Activated CD4-positive, alpha-beta T cell treated with anti-CD3 and anti-CD28 coated beads for 4 hours (primary cell): ENCODE measurements at regions not wholly inside any gene's neighbourhood (a gene's known extent, or its start where the extent isn't known, plus 50 kb on each side); places are given as distances from the start of the nearest gene placed in this dataset.
"Not testable (repeated sequence)": the region's sequence is repeated elsewhere in the genome, so short reads cannot be mapped to it uniquely, and the experiment has no call there.

Source experiments
- DNase-seq, 2 donors: peaks; one replicate each; pipeline ENCODE4 v3.0.0-alpha.2; 2020

DNA sequence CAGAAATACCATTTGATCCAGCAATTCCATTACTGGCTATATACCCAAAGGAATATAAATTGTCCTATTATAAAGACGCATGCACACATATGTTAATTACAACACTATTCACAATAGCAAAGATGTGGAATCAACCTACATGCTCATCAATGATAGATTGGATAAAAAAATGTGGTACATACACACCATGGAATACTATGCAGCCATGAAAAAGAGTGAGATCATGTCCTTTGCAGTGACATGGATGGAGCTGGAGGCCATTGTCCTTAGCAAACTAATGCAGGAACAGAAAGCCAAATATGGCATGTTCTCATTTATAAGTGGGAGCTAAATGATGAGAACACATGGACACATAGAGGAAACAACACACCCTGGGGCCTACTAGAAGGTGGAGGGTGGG is 78.3 kb upstream of the EED start:
- DNase-seq = not testable (repeated sequence)

DNA sequence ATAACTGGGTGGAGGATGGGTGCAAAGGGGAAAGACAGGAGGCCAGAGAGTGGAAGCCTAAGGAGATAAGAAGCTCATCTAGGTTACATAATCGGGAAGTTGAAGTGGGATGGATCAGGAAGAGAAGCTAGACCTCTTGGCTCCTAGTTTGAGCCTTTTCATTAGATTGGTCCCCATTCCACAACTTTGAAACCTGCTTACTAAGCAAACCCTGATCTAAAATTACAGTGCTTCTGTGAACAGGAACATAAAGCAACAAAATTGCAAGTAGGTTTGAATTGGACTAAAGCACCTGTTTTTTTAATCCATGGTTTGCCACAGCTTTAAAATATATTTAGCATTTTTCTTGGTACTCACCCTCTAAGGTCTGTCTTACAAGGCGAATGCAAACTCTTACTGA is 80.4 kb upstream of the EED start:
- DNase-seq = no peak

DNA sequence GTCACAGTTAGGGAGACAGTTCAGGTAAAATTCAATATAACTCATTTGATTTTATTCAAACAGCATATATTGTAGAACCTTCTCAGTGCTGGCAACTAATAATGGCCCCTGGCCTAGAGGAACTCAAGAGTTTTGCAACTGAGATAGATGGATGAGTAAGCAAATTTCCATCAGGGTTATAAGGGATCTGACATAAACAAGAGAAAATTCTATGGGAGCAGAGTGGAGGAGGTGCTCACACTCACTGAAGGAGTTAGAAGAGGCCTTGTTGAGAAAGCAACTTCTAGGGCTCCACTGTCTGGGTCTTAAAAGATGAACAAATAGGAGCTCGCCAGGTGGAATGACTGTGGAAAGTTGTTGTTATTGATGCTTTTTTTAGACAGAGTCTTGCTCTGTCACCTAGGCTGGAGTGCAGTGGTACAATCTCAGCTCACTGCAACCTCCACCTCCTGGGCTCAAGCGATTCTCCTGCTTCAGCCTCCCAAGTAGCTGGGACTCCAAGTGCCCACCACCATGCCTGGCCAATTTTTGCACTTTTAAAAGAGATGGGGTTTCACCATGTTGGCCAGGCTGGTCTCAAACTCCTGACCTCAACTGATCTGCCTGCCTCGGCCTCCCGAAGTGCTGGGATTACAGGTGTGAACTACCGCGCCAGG is 81.2 kb upstream of the EED start:
- DNase-seq = not testable (repeated sequence)

DNA sequence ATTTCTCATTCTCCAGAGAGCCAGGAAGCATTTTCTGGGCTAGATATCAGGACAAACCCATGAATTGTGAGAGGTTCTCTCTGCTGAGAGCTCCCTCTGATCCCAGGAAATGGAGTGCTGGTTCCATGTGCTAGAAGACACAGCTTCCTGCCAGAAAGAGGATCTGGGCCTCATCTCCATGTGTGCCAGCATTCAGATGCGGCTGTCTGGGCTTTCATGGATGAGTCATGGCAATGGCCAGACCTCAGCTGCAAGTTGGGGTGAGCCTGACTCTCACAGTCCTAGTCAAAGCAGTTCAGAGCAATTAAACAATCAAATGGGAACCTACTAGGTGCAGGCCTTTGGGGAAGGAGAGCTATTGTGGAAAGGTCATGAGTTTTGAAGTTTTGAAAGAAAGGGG is 82.3 kb upstream of the EED start:
- DNase-seq = no peak

DNA sequence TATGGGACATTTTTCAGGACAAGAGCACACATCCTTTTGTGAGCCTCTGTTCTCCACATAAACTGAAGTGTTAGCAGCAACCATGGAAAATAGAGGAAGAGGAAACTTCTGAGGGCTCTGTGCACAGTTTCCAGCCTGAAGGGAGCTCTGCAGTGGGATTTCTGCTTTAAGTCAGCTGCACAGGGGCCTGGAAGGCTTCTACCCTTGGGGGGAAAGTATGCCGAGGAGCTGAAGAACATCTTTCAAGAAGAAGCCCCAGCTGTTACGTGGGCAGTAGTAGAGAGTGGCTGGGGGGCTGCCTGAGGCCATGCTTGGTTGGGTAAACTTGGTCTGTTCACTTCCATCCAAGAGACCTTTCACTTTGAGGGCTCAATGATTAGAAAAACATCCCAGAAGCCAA is 82.7 kb upstream of the EED start:
- no peak for DNase-seq

DNA sequence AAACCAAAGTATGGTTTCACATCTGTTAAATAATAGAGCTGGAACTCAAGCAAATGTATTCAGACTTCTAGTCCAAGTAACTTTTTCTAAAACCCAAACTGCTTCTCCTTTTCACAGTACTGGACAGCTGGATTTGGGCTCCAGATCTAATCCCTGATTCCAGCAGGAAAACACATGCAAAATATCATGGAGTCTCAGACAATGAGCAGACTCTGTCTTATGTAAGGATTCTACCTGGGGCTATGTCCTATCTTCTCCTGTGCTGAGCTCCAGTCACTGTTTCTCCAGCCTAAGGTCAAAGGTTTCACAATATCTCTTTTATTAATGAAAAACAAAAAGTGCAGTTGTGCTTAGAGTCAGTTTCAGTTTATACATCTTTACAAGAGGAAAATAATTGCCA is 83.2 kb upstream of the EED start:
- DNase-seq = no peak

DNA sequence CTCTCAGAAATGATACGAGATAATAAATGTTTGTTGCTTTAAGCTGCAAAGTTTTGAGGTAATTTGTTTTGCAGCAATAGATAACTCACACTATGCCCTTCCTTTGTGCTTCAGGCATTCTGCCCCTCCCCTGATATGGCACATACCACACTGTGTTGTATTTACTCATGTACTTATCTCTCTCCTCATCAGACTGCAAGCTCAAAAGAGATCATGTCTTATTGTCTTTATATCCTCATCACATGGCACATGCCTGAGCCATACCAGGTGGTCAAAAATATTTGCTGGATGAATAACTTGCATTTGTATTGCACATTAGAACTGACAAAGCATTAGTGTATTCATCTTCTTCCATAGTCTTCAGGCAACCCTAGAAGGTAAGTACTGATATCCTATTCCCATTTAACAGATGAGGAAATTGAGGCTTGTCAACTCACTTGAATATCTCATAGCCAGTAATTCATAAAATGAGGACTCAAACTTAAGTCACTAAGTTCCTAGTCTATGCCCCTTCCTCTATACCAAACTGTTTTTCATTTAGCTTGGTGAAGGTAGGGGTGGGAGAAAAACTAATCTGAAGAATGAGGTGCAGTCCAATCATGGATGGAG is 83.9 kb upstream of the EED start:
- DNase-seq = no peak

DNA sequence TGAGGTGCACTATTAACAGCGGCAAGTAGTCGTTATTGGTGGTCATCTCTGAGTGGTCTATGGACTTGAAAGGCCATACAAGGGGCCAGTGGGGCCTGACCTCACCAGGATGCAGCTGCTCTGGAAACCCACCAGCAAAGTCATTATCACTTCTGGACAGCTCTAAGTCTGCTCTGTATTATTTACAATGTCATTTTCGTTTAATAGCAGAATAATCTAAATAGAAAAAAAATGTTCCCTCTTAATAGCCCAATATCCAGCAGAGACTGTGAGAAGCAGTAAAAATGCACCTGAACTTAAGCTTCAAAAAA is 85.0 kb upstream of the EED start:
- DNase-seq = no peak

DNA sequence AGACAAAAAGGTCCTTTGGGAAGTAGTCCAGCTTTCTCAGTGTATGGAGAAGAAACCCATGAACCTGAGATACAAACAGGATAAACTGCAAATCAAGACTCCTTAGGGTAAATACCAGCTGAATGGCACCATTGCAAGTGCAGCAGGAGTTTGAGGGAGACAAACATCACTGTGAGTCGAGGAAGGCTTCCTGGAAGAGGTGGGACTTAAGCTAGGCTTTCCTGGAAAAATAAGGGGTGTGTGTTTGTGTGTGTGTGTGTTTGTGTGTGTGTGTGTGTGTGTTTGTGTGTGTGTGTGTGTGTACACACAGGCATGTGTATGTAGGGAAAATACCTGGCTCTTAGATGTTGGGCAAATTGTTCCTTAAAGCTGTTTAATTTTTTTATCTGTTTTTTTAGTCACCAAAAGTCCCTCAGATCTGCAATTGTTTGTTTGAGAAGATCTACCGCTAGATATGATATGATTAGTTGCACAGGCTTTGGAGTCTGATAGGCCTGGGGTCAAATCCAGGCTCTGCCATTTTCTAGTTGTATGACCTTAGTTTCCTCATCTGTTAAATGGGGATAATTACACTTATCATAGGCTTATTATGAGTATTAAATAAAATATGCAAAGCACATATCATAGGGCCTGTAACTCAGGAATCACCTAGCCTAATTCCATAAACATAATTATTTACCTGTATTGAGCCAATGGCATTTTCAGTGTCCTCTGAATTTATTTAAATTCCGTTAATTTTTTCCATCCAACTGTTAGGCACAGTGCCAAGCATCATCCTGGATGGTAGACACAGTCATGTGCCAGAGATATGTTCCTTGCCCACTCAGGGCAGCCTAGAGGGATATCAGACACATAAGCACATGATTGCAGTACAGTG is 85.6 kb upstream of the EED start:
- DNase-seq = no peak

DNA sequence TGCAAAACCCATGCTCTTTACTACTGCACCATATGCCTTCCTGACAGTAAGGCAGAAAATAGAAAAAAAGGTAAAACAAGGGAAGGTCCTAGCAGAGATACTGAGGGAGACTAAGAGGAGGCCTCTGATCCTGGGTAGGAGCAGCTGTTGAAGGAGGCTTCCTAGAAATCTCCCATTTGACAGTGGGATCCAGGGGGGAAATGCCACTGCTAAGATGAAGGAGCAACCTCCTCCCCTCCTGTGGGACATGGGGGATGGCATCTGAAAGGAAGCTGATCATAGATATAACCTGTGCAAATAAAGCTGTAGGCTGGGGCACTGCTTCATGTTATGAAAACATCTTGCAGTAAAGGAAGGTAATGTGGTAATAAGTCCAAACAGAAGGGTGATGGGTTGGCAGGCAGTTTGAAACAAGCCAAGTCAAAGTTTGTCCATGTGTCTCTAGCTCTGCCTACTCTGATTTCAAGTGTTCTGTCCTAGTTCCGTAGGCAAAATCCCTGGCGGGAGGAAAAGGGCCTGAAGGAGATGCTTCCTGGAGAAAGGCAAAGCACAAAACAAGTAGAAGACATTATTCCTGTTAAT is 86.7 kb upstream of the EED start:
- no peak for DNase-seq

DNA sequence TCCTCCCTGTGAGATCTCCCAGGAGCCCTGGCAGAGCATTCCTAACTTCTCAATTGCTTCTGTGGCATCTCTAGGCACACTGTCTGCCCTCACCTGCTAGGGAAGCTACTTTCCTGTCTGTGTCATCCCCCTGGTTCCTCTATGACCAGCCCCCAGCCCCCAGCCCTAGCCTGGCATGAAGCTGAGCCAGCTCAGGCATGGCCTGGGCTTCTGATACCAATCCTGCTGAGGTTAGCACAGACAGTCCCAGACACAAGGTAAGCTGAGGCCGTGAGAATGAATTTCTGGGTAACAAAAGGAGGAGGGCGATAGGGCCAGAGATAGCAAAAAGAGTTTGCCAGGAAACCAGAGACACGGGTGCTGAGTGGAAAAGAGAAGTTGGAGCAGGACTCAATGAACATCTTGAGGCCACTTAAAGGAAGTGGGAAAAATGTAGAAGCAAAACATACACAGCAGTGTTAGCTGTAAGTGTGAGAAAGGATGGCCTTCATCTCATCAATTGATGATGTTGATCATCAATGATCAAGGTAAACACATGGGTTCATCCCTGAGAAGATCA is 87.6 kb upstream of the PICALM start:
- no peak for DNase-seq

DNA sequence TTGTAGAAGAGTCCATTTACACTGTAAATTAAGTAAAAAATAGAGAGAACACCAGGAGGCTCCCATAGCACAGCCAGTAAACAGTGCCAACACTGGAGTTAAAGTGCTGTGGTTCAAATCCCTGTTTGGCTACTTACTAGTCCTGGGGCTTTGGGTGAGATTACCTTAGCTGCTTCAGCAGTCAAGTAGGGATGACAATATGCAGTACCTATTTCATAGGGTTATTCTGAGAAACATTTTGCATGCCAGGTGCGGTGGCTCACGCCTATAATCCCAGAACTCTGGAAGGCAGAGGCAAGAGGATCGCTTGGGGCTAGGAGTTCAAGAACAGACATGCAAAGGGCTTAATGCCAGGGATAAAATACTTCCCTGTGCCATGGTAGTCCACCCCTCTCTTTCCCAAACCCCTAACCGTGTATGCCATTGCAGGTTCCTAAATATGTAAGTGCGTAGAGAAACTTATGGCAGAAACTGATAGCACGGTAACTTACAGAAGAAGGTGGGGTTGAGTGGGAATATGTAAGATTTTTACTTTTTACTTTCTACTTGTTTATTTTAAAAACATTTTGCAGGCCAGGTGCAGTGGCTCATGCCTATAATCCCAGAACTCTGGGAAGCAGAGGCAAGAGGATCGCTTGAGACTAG is 86.4 kb upstream of the PICALM start:
- no peak for DNase-seq

DNA sequence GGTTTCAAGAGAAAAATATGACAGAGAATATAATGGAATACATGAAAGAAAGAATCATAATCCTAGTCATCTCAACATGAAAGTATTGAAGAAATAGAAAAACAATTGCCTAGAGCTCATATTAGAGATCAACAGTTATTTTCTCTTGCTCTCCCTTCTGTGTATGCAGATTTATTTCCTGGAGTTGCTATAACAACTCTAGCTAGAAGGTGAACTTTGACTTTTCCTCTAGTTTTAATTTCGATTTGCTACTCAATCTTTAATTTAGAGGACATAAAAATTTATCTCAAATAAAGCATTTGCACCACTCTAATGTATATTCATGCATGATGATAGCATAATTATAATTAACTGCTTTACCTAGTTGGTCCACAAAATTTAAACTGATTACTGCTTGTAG is 84.6 kb upstream of the PICALM start:
- no peak for DNase-seq

DNA sequence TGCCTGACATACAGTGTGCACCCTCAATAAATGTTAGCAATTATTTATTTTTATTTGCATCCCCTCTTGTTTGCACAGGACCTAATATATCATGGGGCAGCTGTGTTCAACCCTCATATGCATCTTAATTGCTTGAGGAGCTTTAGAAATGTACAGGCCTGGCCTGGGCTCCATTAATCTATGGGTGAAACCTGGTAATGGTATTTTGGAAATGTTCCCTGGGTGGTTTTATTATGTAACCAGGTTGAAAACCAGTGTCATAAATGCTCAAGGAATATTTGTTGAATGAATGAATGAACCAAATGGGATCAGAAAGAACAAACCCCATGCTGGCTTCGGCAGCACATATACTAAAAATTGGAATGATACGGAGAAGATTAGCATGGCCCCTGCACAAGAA is 84.0 kb upstream of the PICALM start:
- no peak for DNase-seq

DNA sequence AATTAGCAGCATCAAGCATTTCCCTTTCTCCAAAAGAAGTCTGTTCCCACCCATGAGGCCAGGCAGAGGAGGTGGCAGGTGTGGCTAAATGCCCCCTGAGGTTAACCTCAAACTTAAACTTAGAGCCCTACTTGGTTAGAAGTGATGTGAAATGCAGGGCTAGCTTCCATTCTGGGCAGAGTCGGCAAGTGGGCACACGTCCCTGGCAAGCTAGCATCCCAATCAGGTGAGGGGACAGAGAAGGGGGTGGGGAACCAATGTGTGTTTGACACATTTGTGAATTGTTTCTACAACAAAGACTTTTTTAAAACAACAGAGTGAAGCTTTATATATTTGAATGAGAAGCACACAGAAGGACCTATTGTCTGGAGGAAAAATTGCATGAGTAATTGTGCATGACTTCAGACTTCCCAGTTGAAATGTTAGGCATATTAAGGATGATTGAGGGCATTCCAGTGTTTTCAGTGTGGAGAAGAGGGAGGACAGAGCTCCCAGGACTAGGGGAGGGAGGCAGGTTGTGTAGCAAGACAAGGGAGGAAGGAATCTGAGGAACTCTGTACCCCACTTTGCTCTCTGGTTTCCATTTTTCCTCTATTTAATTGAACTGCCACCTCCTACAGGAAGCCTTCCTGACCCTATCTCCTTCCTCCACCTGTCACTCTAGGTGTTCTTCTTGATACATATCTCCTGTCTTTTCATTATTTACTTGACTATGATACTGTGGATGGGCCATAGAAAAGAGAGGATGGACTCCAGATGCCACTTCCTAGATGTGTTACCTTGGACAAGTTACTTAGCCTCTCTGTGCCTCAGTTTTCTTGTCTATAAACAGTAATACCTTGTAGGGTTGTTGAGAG is 83.3 kb upstream of the PICALM start:
- no peak for DNase-seq

DNA sequence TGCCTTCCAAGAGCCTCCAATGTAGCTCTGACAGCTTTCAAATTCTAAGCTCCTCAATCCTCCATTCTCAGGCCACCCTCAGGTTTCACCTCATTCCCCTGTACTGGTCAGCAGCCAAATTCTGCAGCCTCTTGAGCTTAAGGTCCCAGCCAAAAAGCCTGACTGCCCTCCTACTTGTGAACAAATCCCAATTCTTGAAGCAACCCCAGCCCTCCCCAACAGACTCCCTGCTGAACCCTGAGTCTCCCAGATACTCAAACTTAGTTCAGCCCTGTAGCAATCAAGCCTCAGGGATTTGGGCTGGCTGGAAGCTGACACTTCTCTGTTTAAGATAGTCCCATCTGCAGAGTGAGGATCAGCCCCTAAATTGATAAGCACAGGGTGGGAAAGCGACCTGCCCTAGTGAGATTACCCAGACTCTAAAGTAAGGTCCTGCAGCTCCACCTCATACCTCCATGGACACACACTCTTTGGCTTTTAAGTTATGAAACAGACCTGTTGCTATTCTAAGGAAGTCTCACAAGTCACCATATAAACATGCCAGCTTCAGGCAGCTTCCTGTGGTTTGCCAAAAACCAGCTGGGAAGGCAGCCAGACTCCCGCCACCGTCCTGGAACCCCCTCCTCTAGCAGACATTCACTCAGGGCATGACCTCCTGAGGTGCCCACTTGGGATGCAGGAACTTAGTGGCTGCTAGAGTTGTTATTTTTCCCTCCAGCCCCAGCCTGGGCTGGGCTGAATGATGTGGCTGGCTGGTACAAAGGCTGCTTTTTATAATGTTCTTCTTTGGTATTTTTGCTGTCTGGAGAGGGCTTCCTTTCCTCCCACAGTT is 82.5 kb upstream of the PICALM start:
- no peak for DNase-seq

DNA sequence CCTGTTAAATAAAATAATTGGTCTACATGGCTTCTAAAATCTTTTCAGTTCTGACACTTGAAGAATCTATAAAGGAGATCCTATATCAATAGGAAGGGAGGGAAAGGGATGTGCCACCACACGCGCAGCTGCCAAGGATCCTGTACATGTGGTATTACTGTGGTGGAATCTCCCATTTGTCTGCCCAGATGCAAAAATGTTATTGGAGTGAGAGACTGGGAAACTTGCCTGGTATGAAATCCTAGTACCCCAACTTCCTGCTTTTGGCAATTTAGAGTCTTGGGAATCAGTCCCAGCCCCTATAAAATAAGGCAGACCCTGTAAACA is 81.9 kb upstream of the PICALM start:
- DNase-seq = no peak

DNA sequence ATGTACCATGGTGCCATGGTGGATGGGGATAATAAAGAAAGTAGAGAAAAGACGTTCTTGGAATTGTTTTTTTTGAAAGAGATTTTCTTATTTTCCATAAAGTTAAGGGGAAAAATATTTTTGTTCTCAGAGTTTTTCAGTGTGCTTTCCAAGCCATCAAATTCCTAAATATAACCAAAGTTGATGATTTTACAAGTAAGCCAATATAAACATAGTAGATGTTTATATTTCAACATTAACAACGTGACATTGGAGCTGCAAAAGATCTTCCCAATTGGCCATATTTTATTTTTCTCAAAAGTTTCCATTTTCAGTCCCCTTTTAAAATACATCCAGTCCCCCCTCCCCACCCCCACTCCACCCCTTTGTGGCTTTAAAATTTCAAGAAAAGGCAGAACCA is 80.9 kb upstream of the PICALM start:
- DNase-seq = no peak

DNA sequence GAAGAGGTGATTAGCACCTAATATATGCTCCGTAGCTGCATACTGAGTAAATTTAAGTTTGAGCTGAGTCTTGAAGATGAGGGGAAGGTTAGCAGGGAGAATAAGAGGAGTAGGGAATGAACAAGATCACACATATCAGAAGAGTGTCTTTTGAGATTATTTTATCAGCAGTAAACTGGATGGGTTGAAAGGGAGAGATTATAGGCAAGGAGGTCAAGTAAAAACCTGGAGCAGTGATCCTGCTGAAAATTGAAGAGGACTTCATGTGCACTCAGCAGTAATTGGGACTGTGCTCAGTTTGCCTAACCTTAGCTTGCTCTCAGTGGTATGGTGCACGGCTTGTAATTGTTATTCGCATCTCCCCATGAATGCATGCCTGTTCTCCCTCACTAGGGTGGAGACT is 79.5 kb upstream of the PICALM start:
- no peak for DNase-seq

DNA sequence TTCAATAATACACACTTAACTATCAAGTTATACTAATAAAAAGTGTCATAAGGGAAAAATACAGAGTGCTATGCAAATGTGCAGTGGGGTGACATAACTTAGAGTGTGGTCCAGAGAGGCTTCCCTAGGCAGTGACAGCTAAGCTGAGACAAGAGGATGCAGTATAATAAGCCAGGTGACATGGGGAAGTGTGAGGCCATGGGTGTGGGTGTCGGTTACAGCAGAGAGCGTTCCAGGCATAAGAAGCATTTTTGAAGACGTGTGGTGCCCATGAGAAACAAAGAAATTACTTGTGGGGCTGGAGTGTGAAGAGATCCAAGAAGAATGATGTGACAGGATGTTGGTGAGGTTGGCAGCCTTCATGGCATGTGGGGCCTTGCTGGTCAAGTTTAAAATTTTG is 78.1 kb upstream of the PICALM start:
- no peak for DNase-seq

DNA sequence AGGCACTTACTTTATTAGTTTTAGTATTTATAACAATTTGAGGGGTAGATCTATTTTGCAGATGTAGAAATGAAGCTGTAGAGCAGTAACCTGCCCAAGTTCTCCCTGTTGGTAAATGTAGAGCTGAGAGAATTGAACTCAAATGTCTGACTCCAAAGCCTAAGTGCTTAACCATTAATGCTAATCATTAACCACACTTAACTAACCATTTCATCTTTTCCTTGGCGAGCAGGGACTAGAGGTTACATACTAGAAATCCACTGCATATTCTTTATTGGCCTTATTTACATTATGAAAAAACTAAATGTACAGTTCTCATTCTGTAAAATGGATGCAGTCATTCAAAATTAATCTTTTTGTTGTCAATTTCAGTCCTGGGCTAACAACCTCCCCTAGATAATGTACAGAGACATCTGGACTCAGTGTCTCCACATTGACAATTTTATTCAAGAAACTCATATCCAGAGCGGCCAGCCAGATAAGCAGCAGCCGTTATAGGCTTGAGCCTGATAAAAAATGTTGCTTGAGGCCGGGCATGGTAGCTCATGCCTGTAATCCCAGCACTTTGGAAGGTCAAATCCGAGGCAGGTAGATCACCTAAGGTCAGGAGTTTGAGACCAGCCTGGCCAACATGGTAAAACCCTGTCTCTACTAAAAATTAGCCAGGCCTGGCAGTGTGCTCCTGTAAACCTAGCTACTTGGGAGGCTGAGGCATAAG is 76.7 kb upstream of the PICALM start:
- no peak for DNase-seq
